SK-N-SH (cell line): ENCODE measurements at regions not wholly inside any gene's neighbourhood (a gene's known extent, or its start where the extent isn't known, plus 50 kb on each side); places are given as distances from the start of the nearest gene placed in this dataset.

Experiments used
- CHD2 ChIP-seq: fragments of 150-350 bp; IDR thresholded peaks from 2 replicates; pipeline ENCODE4 v1.6.1; 2018; ENCODE audit warnings: low read length; ENCODE audit not compliant: partially characterized antibody
- RFX5 ChIP-seq: IDR thresholded peaks from 2 replicates; pipeline ENCODE4 v1.6.1; 2012; ENCODE audit warnings: mild to moderate bottlenecking, improper control_type of control experiment, low read length

GRCh38 chr5:6056280-6056679, 322.1 kb downstream of the MED10 start:
- TF ChIP-seq RFX5 (no peak), CHD2 (no peak)
